ENCODE measurements at regions not wholly inside any gene's neighbourhood (a gene's known extent, or its start where the extent isn't known, plus 50 kb on each side); places are given as distances from the start of the nearest gene placed in this dataset.
"Not testable (repeated sequence)": the region's sequence is repeated elsewhere in the genome, so short reads cannot be mapped to it uniquely, and the experiment has no call there.

- TF ChIP-seq, protein P1, sequence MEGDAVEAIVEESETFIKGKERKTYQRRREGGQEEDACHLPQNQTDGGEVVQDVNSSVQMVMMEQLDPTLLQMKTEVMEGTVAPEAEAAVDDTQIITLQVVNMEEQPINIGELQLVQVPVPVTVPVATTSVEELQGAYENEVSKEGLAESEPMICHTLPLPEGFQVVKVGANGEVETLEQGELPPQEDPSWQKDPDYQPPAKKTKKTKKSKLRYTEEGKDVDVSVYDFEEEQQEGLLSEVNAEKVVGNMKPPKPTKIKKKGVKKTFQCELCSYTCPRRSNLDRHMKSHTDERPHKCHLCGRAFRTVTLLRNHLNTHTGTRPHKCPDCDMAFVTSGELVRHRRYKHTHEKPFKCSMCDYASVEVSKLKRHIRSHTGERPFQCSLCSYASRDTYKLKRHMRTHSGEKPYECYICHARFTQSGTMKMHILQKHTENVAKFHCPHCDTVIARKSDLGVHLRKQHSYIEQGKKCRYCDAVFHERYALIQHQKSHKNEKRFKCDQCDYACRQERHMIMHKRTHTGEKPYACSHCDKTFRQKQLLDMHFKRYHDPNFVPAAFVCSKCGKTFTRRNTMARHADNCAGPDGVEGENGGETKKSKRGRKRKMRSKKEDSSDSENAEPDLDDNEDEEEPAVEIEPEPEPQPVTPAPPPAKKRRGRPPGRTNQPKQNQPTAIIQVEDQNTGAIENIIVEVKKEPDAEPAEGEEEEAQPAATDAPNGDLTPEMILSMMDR (conservative IDR thresholded peaks at IDR 0.05) = no peak
- Mint-ChIP-seq H3K36me3 (no peaks in the 10 kb centered on the region), H3K9me3 (no peaks in the 10 kb centered on the region), H3K27me3 (no peaks in the 10 kb centered on the region), H3K27ac (no peak overlapping the region), H3K4me3 (no peak overlapping the region), H3K4me1 (ENCODE audit: unreplicated experiment) (no peaks in the 10 kb centered on the region)
- DNase-seq (ENCODE audit: extremely low spot score, unreplicated experiment) = no peak
Measured at GRCh38 chr5:41995193-41995592, 70.1 kb downstream of the FBXO4 start.

DNA sequence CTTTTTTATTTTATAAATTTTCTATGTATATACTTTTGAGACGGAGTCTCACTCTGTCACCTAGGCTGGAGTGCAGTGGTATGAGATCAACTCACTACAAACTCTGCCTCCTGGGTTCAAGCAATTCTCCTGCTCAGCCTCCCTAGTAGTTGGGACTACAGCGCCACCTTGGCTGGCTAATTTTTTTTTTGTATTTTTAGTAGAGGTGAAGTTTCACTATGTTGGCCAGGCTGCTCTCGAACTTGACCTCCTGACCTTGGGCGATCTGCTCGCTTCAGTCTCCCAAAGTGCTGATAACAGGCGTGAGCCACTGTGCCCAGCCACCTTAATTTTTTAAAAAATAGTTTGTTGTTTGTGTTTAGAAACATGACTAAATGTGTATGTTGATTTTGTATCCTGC, 76.6 kb downstream of the FBXO4 start:
- DNase-seq (ENCODE audit: extremely low spot score, unreplicated experiment) = no peak
- no peak overlapping the region for H3K4me3 Mint-ChIP-seq
- H3K36me3 Mint-ChIP-seq = no peaks in the 10 kb centered on the region
- no peak overlapping the region for H3K27ac Mint-ChIP-seq
- H3K9me3 Mint-ChIP-seq = no peaks in the 10 kb centered on the region
- no peaks in the 10 kb centered on the region for H3K27me3 Mint-ChIP-seq
- H3K4me1 Mint-ChIP-seq (ENCODE audit: unreplicated experiment) = no peaks in the 10 kb centered on the region
- TF ChIP-seq, protein P1 (conservative IDR thresholded peaks at IDR 0.05) = no peak

- not testable (repeated sequence) for H3K36me3 Mint-ChIP-seq; H3K27me3 Mint-ChIP-seq; H3K9me3 Mint-ChIP-seq; H3K4me3 Mint-ChIP-seq; H3K27ac Mint-ChIP-seq; DNase-seq (ENCODE audit: extremely low spot score, unreplicated experiment); H3K4me1 Mint-ChIP-seq (ENCODE audit: unreplicated experiment)
Measured at GRCh38 chr5:42003852-42004251, 78.8 kb downstream of the FBXO4 start.

GRCh38 chr5:42005561-42006153, 80.6 kb downstream of the FBXO4 start:
- Mint-ChIP-seq H3K36me3 (no peaks in the 10 kb centered on the region), H3K27ac (no peak overlapping the region), H3K9me3 (no peaks in the 10 kb centered on the region), H3K4me1 (ENCODE audit: unreplicated experiment) (no peaks in the 10 kb centered on the region), H3K27me3 (no peaks in the 10 kb centered on the region), H3K4me3 (no peak overlapping the region)
- DNase-seq (ENCODE audit: extremely low spot score, unreplicated experiment) = no peak
- TF ChIP-seq, protein P1 (conservative IDR thresholded peaks at IDR 0.05) = peak; percentile 89

- H3K4me3 Mint-ChIP-seq = no peak overlapping the region
- no peak overlapping the region for H3K27ac Mint-ChIP-seq
- TF ChIP-seq, protein P1 (conservative IDR thresholded peaks at IDR 0.05) = no peak
- H3K36me3 Mint-ChIP-seq = no peaks in the 10 kb centered on the region
- no peaks in the 10 kb centered on the region for H3K9me3 Mint-ChIP-seq
- H3K27me3 Mint-ChIP-seq = peaks cover 3% of the 10 kb centered on the region
- DNase-seq (ENCODE audit: extremely low spot score, unreplicated experiment) = no peak
- no peaks in the 10 kb centered on the region for H3K4me1 Mint-ChIP-seq (ENCODE audit: unreplicated experiment)
Measured at GRCh38 chr5:42013561-42013960, 88.5 kb downstream of the FBXO4 start.

GRCh38 chr5:42015254-42015653, 90.2 kb downstream of the FBXO4 start:
- no peak for DNase-seq (ENCODE audit: extremely low spot score, unreplicated experiment)
- Mint-ChIP-seq H3K27ac (no peak overlapping the region), H3K4me3 (no peak overlapping the region), H3K4me1 (ENCODE audit: unreplicated experiment) (no peaks in the 10 kb centered on the region), H3K9me3 (no peaks in the 10 kb centered on the region), H3K36me3 (no peaks in the 10 kb centered on the region), H3K27me3 (peaks cover 3% of the 10 kb centered on the region)
- TF ChIP-seq, protein P1 (conservative IDR thresholded peaks at IDR 0.05) = no peak

All from type B pancreatic cell (in vitro differentiated cells).